H9 (cell line): ENCODE measurements at regions not wholly inside any gene's neighbourhood (a gene's known extent, or its start where the extent isn't known, plus 50 kb on each side); places are given as distances from the start of the nearest gene placed in this dataset.
"Not testable (repeated sequence)": the region's sequence is repeated elsewhere in the genome, so short reads cannot be mapped to it uniquely, and the experiment has no call there.

Source experiments
- DNase-seq: peaks from one replicate; pipeline ENCODE4 v3.0.0-alpha.2; 2017
- H2AFZ ChIP-seq: one replicate; pipeline ENCODE4 v1.6.1; 2013; ENCODE audit warnings: mild to moderate bottlenecking, low read length, control low read depth, moderate library complexity
- H2AK5ac ChIP-seq: 2 replicates; pipeline ENCODE4 v1.6.1; 2013; ENCODE audit warnings: low read length, control low read depth, mixed read lengths; ENCODE audit not compliant: insufficient read length
- H2BK120ac ChIP-seq: one replicate; pipeline ENCODE4 v1.6.1; 2013; ENCODE audit warnings: low read depth, mild to moderate bottlenecking, low read length, control low read depth, inconsistent platforms; ENCODE audit not compliant: poor library complexity, severe bottlenecking
- H2BK12ac ChIP-seq: 2 replicates; pipeline ENCODE4 v1.6.1; 2013; ENCODE audit warnings: low read length, control low read depth, mixed read lengths, low read depth; ENCODE audit not compliant: insufficient read length
- H2BK15ac ChIP-seq: 2 replicates; pipeline ENCODE4 v1.6.1; 2013; ENCODE audit warnings: low read depth, low read length, control low read depth
- H2BK20ac ChIP-seq: one replicate; pipeline ENCODE4 v1.6.1; 2013; ENCODE audit warnings: low read depth, mild to moderate bottlenecking, low read length, control low read depth, inconsistent platforms; ENCODE audit not compliant: poor library complexity, severe bottlenecking
- H2BK5ac ChIP-seq: 2 replicates; pipeline ENCODE4 v1.6.1; 2013; ENCODE audit warnings: low read length, control low read depth, mixed read lengths; ENCODE audit not compliant: insufficient read length
- H3K14ac ChIP-seq: 2 replicates; pipeline ENCODE4 v1.6.1; 2013; ENCODE audit warnings: low read length, control low read depth; ENCODE audit not compliant: insufficient read depth
- H3K18ac ChIP-seq: 2 replicates; pipeline ENCODE4 v1.6.1; 2013; ENCODE audit warnings: low read depth, mild to moderate bottlenecking, mixed read lengths, low read length, control low read depth; ENCODE audit not compliant: insufficient read length
- H3K23ac ChIP-seq: 2 replicates; pipeline ENCODE4 v1.6.1; 2013; ENCODE audit warnings: low read length, control low read depth, mixed read lengths, low read depth; ENCODE audit not compliant: insufficient read length
- H3K23me2 ChIP-seq: 2 replicates; pipeline ENCODE4 v1.6.1; 2013; ENCODE audit warnings: low read depth, mild to moderate bottlenecking, mixed read lengths, low read length, control low read depth; ENCODE audit not compliant: insufficient read length, poor library complexity, severe bottlenecking
- H3K27ac ChIP-seq: 2 replicates; pipeline ENCODE4 v1.5.1; 2013; ENCODE audit warnings: low read length, control low read depth, mixed read lengths, low read depth; ENCODE audit not compliant: insufficient read length
- H3K27me3 ChIP-seq: 2 replicates; pipeline ENCODE4 v1.6.1; 2013; ENCODE audit warnings: low read length, control low read depth, inconsistent platforms; ENCODE audit not compliant: insufficient read depth
- H3K4ac ChIP-seq: 2 replicates; pipeline ENCODE4 v1.6.1; 2013; ENCODE audit warnings: low read depth, mild to moderate bottlenecking, control low read depth, inconsistent platforms, low read length, moderate library complexity
- H3K4me1 ChIP-seq: 2 replicates; pipeline ENCODE4 v1.6.1; 2013; ENCODE audit warnings: low read length, control low read depth, inconsistent platforms; ENCODE audit not compliant: insufficient read depth
- H3K4me2 ChIP-seq: 2 replicates; pipeline ENCODE4 v1.6.1; 2013; ENCODE audit warnings: low read length, control low read depth, mixed read lengths; ENCODE audit not compliant: insufficient read length, insufficient read depth
- H3K56ac ChIP-seq: 2 replicates; pipeline ENCODE4 v1.6.1; 2013; ENCODE audit warnings: low read depth, mild to moderate bottlenecking, mixed read lengths, low read length, control low read depth; ENCODE audit not compliant: insufficient read length
- H3K79me1 ChIP-seq: 2 replicates; pipeline ENCODE4 v1.6.1; 2013; ENCODE audit warnings: low read depth, mild to moderate bottlenecking, moderate library complexity, low read length, control low read depth, inconsistent platforms; ENCODE audit not compliant: insufficient read depth, poor library complexity, severe bottlenecking
- H3K79me2 ChIP-seq: 2 replicates; pipeline ENCODE4 v1.6.1; 2013; ENCODE audit warnings: low read length, control low read depth, inconsistent platforms; ENCODE audit not compliant: insufficient read depth
- H3K9ac ChIP-seq: 2 replicates; pipeline ENCODE4 v1.6.1; 2013; ENCODE audit warnings: low read length, control low read depth, mixed read lengths; ENCODE audit not compliant: insufficient read length; ENCODE audit errors: extremely low read depth
- H3K9me3 ChIP-seq: one replicate; pipeline ENCODE4 v1.6.1; 2013; ENCODE audit warnings: low read depth, low read length, inconsistent platforms; ENCODE audit not compliant: control insufficient read depth
- H3T11ph ChIP-seq: one replicate; pipeline ENCODE4 v1.6.1; 2013; ENCODE audit warnings: mild to moderate bottlenecking, low read length, control low read depth, inconsistent platforms
- H4K20me1 ChIP-seq: one replicate; pipeline ENCODE4 v1.6.1; 2013; ENCODE audit not compliant: control insufficient read depth, insufficient read length, insufficient read depth
- H4K5ac ChIP-seq: 2 replicates; pipeline ENCODE4 v1.6.1; 2013; ENCODE audit warnings: low read depth, mild to moderate bottlenecking, mixed read lengths, low read length, control low read depth; ENCODE audit not compliant: insufficient read length
- H4K8ac ChIP-seq: replicated peaks from 2 replicates; pipeline ENCODE4 v1.6.1; 2013; ENCODE audit warnings: low read length, control low read depth, mixed read lengths, low read depth; ENCODE audit not compliant: insufficient read length
- H4K91ac ChIP-seq: 2 replicates; pipeline ENCODE4 v1.6.1; 2013; ENCODE audit warnings: low read depth, mild to moderate bottlenecking, moderate library complexity, mixed read lengths, low read length, control low read depth; ENCODE audit not compliant: insufficient read length
- H3K27ac Mint-ChIP-seq, 3 experiments: 2 replicates in 2 of 3; 3 replicates in 1 of 3; pipeline ENCODE4 v1.8.0; 2020 to 2021; ENCODE audit warnings: mixed read lengths in 3 of 3, mild to moderate bottlenecking in 1 of 3, moderate library complexity in 1 of 3
- H3K27me3 Mint-ChIP-seq: 2 replicates; pipeline ENCODE4 v1.8.0; 2021; ENCODE audit warnings: low read depth, mild to moderate bottlenecking, moderate library complexity, mixed read lengths
- H3K36me3 Mint-ChIP-seq, 3 experiments: 2 replicates in 2 of 3; 3 replicates in 1 of 3; pipeline ENCODE4 v1.8.0; 2020 to 2021; ENCODE audit warnings: low read depth in 3 of 3, mixed read lengths in 3 of 3; ENCODE audit not compliant: insufficient read depth in 1 of 3
- H3K4me1 Mint-ChIP-seq, 2 experiments: 2 replicates each; pipeline ENCODE4 v1.8.0; 2020; ENCODE audit warnings: mixed read lengths in 2 of 2
- H3K4me3 Mint-ChIP-seq, 2 experiments: 2 replicates in 1 of 2; 3 replicates in 1 of 2; pipeline ENCODE4 v1.8.0; 2020 to 2021; ENCODE audit warnings: mild to moderate bottlenecking in 2 of 2, mixed read lengths in 2 of 2, moderate library complexity in 1 of 2
- H3K9me3 Mint-ChIP-seq, 2 experiments: 2 replicates in 1 of 2; 3 replicates in 1 of 2; pipeline ENCODE4 v1.8.0; 2020; ENCODE audit warnings: mild to moderate bottlenecking in 2 of 2, mixed read lengths in 2 of 2, moderate library complexity in 1 of 2
- CTCF ChIP-seq: fragments of 200-600 bp; sonication (generic); conservative IDR thresholded peaks from 3 replicates; pipeline ENCODE4 v1.8.0; 2021; ENCODE audit warnings: antibody characterized with exemption, mild to moderate bottlenecking
- WGBS: extraction: QIAGEN DNeasy Blood & Tissue Kit; methylation state at CpG from one replicate; pipeline ENCODE4 v1.1.7; 2013; ENCODE audit warnings: missing lambda C conversion rate, low lambda C conversion rate, mixed read lengths; ENCODE audit not compliant: insufficient read length; ENCODE audit errors: extremely low coverage; 5-methylcytosine and 5-hydroxymethylcytosine counted together

- no peak overlapping the region for H3K4me2 ChIP-seq
- no peak overlapping the region for H4K8ac ChIP-seq
- H3K56ac ChIP-seq: no peak overlapping the region
- H3K79me2 ChIP-seq: no peaks in the 10 kb centered on the region
- H2BK120ac ChIP-seq: no peak overlapping the region
- no peak overlapping the region for H3K9ac ChIP-seq
- no peak for TF ChIP-seq CTCF
- H3K9me3 ChIP-seq: no peaks in the 10 kb centered on the region
- no peaks in the 10 kb centered on the region for H3K4me1 Mint-ChIP-seq
- no peak overlapping the region for H3K4me3 Mint-ChIP-seq
- no peak overlapping the region for H3K23ac ChIP-seq
- no peak overlapping the region for H3K27ac Mint-ChIP-seq
- no peak overlapping the region for H2BK20ac ChIP-seq
- H2BK15ac ChIP-seq: no peak overlapping the region
- no peaks in the 10 kb centered on the region for H3K27me3 ChIP-seq
- H3K27me3 Mint-ChIP-seq: peaks cover 17% of the 10 kb centered on the region
- H4K5ac ChIP-seq: no peak overlapping the region
- no peak overlapping the region for H3K27ac ChIP-seq
- no peaks in the 10 kb centered on the region for H3K36me3 Mint-ChIP-seq
- no peak overlapping the region for H3K18ac ChIP-seq
- H3K79me1 ChIP-seq: no peaks in the 10 kb centered on the region
- H3T11ph ChIP-seq: no peak overlapping the region
- no peaks in the 10 kb centered on the region for H3K23me2 ChIP-seq
- no peaks in the 10 kb centered on the region for H3K4me1 ChIP-seq
- H2BK12ac ChIP-seq: no peak overlapping the region
- H4K91ac ChIP-seq: no peak overlapping the region
- H4K20me1 ChIP-seq: no peaks in the 10 kb centered on the region
- DNase-seq: no peak
- H2BK5ac ChIP-seq: no peak overlapping the region
- no peak overlapping the region for H3K14ac ChIP-seq
- H3K9me3 Mint-ChIP-seq: peaks cover 0 to 6% of the 10 kb centered on the region in 2 experiments; a peak in 2 of 5 replicates
- H2AFZ ChIP-seq: no peak overlapping the region
- H3K4ac ChIP-seq: no peak overlapping the region
- H2AK5ac ChIP-seq: no peak overlapping the region
Measured at GRCh38 chr1:148289647-148290046, 137.6 kb upstream of the NBPF11 start.

GRCh38 chr1:148285946-148286345 is 133.9 kb upstream of the NBPF11 start:
- not testable (repeated sequence) for H3K4ac ChIP-seq, H2BK20ac ChIP-seq, H3T11ph ChIP-seq, H4K20me1 ChIP-seq, H4K5ac ChIP-seq, H2BK120ac ChIP-seq, H2BK15ac ChIP-seq, H3K14ac ChIP-seq, H3K23me2 ChIP-seq, H3K4me1 ChIP-seq, H3K9me3 Mint-ChIP-seq, H3K36me3 Mint-ChIP-seq, H3K9ac ChIP-seq, DNase-seq, H3K4me1 Mint-ChIP-seq, H3K56ac ChIP-seq, H4K91ac ChIP-seq, H2BK5ac ChIP-seq, H3K4me3 Mint-ChIP-seq, H2AK5ac ChIP-seq, H3K9me3 ChIP-seq, H4K8ac ChIP-seq, H3K79me2 ChIP-seq, H3K27ac Mint-ChIP-seq, H3K27me3 ChIP-seq, H3K23ac ChIP-seq, H2BK12ac ChIP-seq, H3K27ac ChIP-seq, H3K4me2 ChIP-seq, H2AFZ ChIP-seq, H3K79me1 ChIP-seq, H3K18ac ChIP-seq
- WGBS: no CpG with 5 or more reads among the region's 2 CpGs
- H3K27me3 Mint-ChIP-seq: peaks cover 17% of the 10 kb centered on the region
